Sigmoid colon (tissue), 6 donors: ENCODE measurements at regions not wholly inside any gene's neighbourhood (a gene's known extent, or its start where the extent isn't known, plus 50 kb on each side); places are given as distances from the start of the nearest gene placed in this dataset.

Source experiments
- DNase-seq: peaks from one replicate; pipeline ENCODE4 v3.0.0-alpha.2; 2019
- H3K27ac ChIP-seq, 4 donors: fragments of 200-600 bp; sonication (generic); one replicate each; pipeline ENCODE4 v1.5.1; 2016 to 2019; ENCODE audit warnings: mild to moderate bottlenecking in 1 of 4
- H3K27me3 ChIP-seq, 3 donors: fragments of 200-600 bp; sonication (generic); one replicate each; pipeline ENCODE4 v1.5.1; 2019; ENCODE audit warnings: mild to moderate bottlenecking in 1 of 3
- H3K36me3 ChIP-seq, 4 donors: fragments of 200-600 bp; sonication (generic); one replicate each; pipeline ENCODE4 v1.5.1; 2016 to 2019
- H3K4me1 ChIP-seq, 4 donors: fragments of 200-600 bp; sonication (generic); one replicate each; pipeline ENCODE4 v1.5.1; 2017 to 2019
- H3K4me3 ChIP-seq, 4 donors: fragments of 200-600 bp; sonication (generic); one replicate each; pipeline ENCODE4 v1.5.1; 2017 to 2019; ENCODE audit warnings: mild to moderate bottlenecking in 2 of 4, moderate library complexity in 1 of 4
- H3K9me3 ChIP-seq, 4 donors: fragments of 200-600 bp in 3 of 4; sonication (generic) in 3 of 4; one replicate each; pipeline versions ENCODE4 v1.5.1 to v1.6.1; 2013 to 2019
- CTCF ChIP-seq, 4 experiments: fragments of 450-650 bp in 3 of 4; fragments of 200-600 bp in 1 of 4; IDR thresholded peaks; one replicate each; pipeline ENCODE4 v1.5.1; 2016 to 2019; ENCODE audit warnings: antibody characterized with exemption in 4 of 4, mild to moderate bottlenecking in 3 of 4, moderate library complexity in 2 of 4
- EP300 ChIP-seq, 4 donors: sonication (generic); formaldehyde crosslinking; IDR thresholded peaks; one replicate each; pipeline ENCODE4 v1.6.1; 2017; ENCODE audit warnings: antibody characterized with exemption in 4 of 4
- POLR2A ChIP-seq, 2 donors: fragments of 450-650 bp; IDR thresholded peaks; one replicate each; pipeline ENCODE4 v1.6.1; 2016; ENCODE audit warnings: antibody characterized with exemption in 2 of 2, mild to moderate bottlenecking in 2 of 2, moderate library complexity in 2 of 2
- POLR2AphosphoS5 ChIP-seq, 4 donors: sonication (generic); formaldehyde crosslinking; IDR thresholded peaks; one replicate each; pipeline ENCODE4 v1.6.1; 2017; ENCODE audit warnings: antibody characterized with exemption in 4 of 4
- WGBS, 2 donors: extraction: QIAGEN DNeasy Blood & Tissue Kit; methylation state at CpG; one replicate each; pipeline ENCODE4 v1.1.7; 2013; 5-methylcytosine and 5-hydroxymethylcytosine counted together
- intact Hi-C: fragments of 100-400 bp; cut with DNase I; formaldehyde crosslinking; loops from one replicate; pipeline ENCODE4 v1.15.1; 2023
- donor health status: healthy with polysubstance abuse.
- donor health status: healthy.

- DNase-seq: no peak
- WGBS, 2 donors: 85 to 86% methylated on average over 10 of the region's 10 CpGs
- TF ChIP-seq POLR2AphosphoS5 (IDR thresholded peaks at IDR 0.05): no peak
- TF ChIP-seq EP300 (IDR thresholded peaks at IDR 0.05): no peak
- no peak for TF ChIP-seq CTCF (IDR thresholded peaks at IDR 0.05)
- TF ChIP-seq POLR2A (IDR thresholded peaks at IDR 0.05): no peak
Observed at GRCh38 chr9:2255128-2255527, 240.0 kb downstream of the SMARCA2 start.

GRCh38 chr9:2257248-2257929, 242.2 kb downstream of the SMARCA2 start:
- DNase-seq: no peak
- H3K27ac ChIP-seq: no peak overlapping the region
- intact Hi-C loops: no loop called here
- no peaks in the 10 kb centered on the region for H3K27me3 ChIP-seq
- TF ChIP-seq POLR2A (IDR thresholded peaks at IDR 0.05): no peak
- no peak for TF ChIP-seq EP300 (IDR thresholded peaks at IDR 0.05)
- TF ChIP-seq POLR2AphosphoS5 (IDR thresholded peaks at IDR 0.05): no peak
- no peak for TF ChIP-seq CTCF (IDR thresholded peaks at IDR 0.05)
- H3K4me3 ChIP-seq: no peak overlapping the region
- no peaks in the 10 kb centered on the region for H3K36me3 ChIP-seq
- H3K4me1 ChIP-seq: no peaks in the 10 kb centered on the region
- 73 to 81% methylated on average over 6 of the region's 6 CpGs for WGBS, 2 donors
- no peaks in the 10 kb centered on the region for H3K9me3 ChIP-seq

More at GRCh38 chr9:2255128-2255527, 240.0 kb downstream of the SMARCA2 start:
- Histone ChIP-seq H3K4me3 (no peak overlapping the region), H3K36me3 (no peaks in the 10 kb centered on the region), H3K4me1 (no peaks in the 10 kb centered on the region), H3K27ac (no peak overlapping the region), H3K9me3 (no peaks in the 10 kb centered on the region), H3K27me3 (no peaks in the 10 kb centered on the region)
- intact Hi-C loops: no loop called here

- H3K9me3 ChIP-seq: no peaks in the 10 kb centered on the region
- no peak for TF ChIP-seq POLR2A (IDR thresholded peaks at IDR 0.05)
- TF ChIP-seq CTCF (IDR thresholded peaks at IDR 0.05): no peak
- no peak for TF ChIP-seq EP300 (IDR thresholded peaks at IDR 0.05)
- no peak for TF ChIP-seq POLR2AphosphoS5 (IDR thresholded peaks at IDR 0.05)
- H3K4me1 ChIP-seq: no peaks in the 10 kb centered on the region
- no peak overlapping the region for H3K4me3 ChIP-seq
- 82% methylated on average over 3 of the region's 3 CpGs for WGBS, 2 donors
- H3K27me3 ChIP-seq: no peaks in the 10 kb centered on the region
- H3K36me3 ChIP-seq: no peaks in the 10 kb centered on the region
- DNase-seq: no peak
- intact Hi-C loops: no loop called here
- H3K27ac ChIP-seq: no peak overlapping the region
Observed at GRCh38 chr9:2260417-2261306, 245.5 kb downstream of the SMARCA2 start.

- no peaks in the 10 kb centered on the region for H3K4me1 ChIP-seq
- no peaks in the 10 kb centered on the region for H3K36me3 ChIP-seq
- TF ChIP-seq CTCF (IDR thresholded peaks at IDR 0.05) (no peak), POLR2AphosphoS5 (IDR thresholded peaks at IDR 0.05) (no peak), EP300 (IDR thresholded peaks at IDR 0.05) (no peak), POLR2A (IDR thresholded peaks at IDR 0.05) (no peak)
- H3K4me3 ChIP-seq: no peak overlapping the region
- no peaks in the 10 kb centered on the region for H3K27me3 ChIP-seq
- H3K27ac ChIP-seq: no peak overlapping the region
- intact Hi-C loops: no loop called here
- no peaks in the 10 kb centered on the region for H3K9me3 ChIP-seq
- no peak for DNase-seq
- 73 to 83% methylated on average over 4 of the region's 4 CpGs for WGBS, 2 donors
Observed at GRCh38 chr9:2261421-2262103, 246.4 kb downstream of the SMARCA2 start.
